Mesendoderm (in vitro differentiated cells): ENCODE measurements at regions not wholly inside any gene's neighbourhood (a gene's known extent, or its start where the extent isn't known, plus 50 kb on each side); places are given as distances from the start of the nearest gene placed in this dataset.

Experiments
- DNase-seq: peaks from one replicate; pipeline ENCODE4 v3.0.0; 2013
- H2AK5ac ChIP-seq: 2 replicates; pipeline ENCODE4 v1.6.1; 2013; ENCODE audit warnings: low read length, inconsistent platforms
- H2BK120ac ChIP-seq: 2 replicates; pipeline ENCODE4 v1.6.1; 2013; ENCODE audit warnings: low read depth, mild to moderate bottlenecking, low read length, moderate library complexity, mixed read lengths
- H2BK15ac ChIP-seq: replicated peaks from 2 replicates; pipeline ENCODE4 v1.6.1; 2013; ENCODE audit warnings: low read depth, mild to moderate bottlenecking, moderate library complexity
- H2BK5ac ChIP-seq: 2 replicates; pipeline ENCODE4 v1.6.1; 2013; ENCODE audit warnings: low read length, inconsistent platforms
- H3K18ac ChIP-seq: 2 replicates; pipeline ENCODE4 v1.6.1; 2013; ENCODE audit warnings: mild to moderate bottlenecking, low read length, mixed read lengths
- H3K23ac ChIP-seq: one replicate; pipeline ENCODE4 v1.6.1; 2013; ENCODE audit warnings: low read length
- H3K27ac ChIP-seq: 2 replicates; pipeline ENCODE4 v1.5.1; 2013; ENCODE audit warnings: low read depth, mild to moderate bottlenecking, inconsistent platforms, low read length, moderate library complexity
- H3K27me3 ChIP-seq: 2 replicates; pipeline ENCODE4 v1.6.1; 2013; ENCODE audit warnings: low read length, control low read depth, mild to moderate bottlenecking, inconsistent platforms; ENCODE audit not compliant: insufficient read depth, poor library complexity
- H3K36me3 ChIP-seq: 2 replicates; pipeline ENCODE4 v1.6.1; 2013; ENCODE audit warnings: low read length, inconsistent platforms; ENCODE audit not compliant: control insufficient read depth, insufficient read depth
- H3K4ac ChIP-seq: one replicate; pipeline ENCODE4 v1.6.1; 2013; ENCODE audit warnings: low read depth, mild to moderate bottlenecking, low read length, moderate library complexity
- H3K4me1 ChIP-seq: 2 replicates; pipeline ENCODE4 v1.6.1; 2013; ENCODE audit warnings: low read depth, low read length, inconsistent platforms; ENCODE audit not compliant: control insufficient read depth
- H3K4me2 ChIP-seq: 2 replicates; pipeline ENCODE4 v1.6.1; 2013; ENCODE audit warnings: low read length
- H3K4me3 ChIP-seq: 2 replicates; pipeline ENCODE4 v1.5.1; 2013; ENCODE audit warnings: mild to moderate bottlenecking, low read length
- H3K56ac ChIP-seq: one replicate; pipeline ENCODE4 v1.6.1; 2013; ENCODE audit warnings: low read length
- H3K79me1 ChIP-seq: 2 replicates; pipeline ENCODE4 v1.6.1; 2013; ENCODE audit warnings: low read length, inconsistent platforms
- H3K79me2 ChIP-seq: 2 replicates; pipeline ENCODE4 v1.6.1; 2013; ENCODE audit warnings: mild to moderate bottlenecking, low read length; ENCODE audit not compliant: control insufficient read depth, insufficient read depth
- H3K9ac ChIP-seq: 2 replicates; pipeline ENCODE4 v1.6.1; 2013; ENCODE audit warnings: low read length, inconsistent platforms
- H4K5ac ChIP-seq: one replicate; pipeline ENCODE4 v1.6.1; 2013; ENCODE audit warnings: low read length
- H4K8ac ChIP-seq: one replicate; pipeline ENCODE4 v1.6.1; 2013; ENCODE audit warnings: low read depth, mild to moderate bottlenecking, control low read depth, low read length, moderate library complexity
- WGBS: extraction: QIAGEN DNeasy Blood & Tissue Kit; methylation state at CpG from one replicate; pipeline ENCODE4 v1.1.7; 2013; ENCODE audit warnings: low lambda C conversion rate, missing lambda C conversion rate; ENCODE audit not compliant: insufficient coverage; ENCODE audit errors: extremely low coverage; 5-methylcytosine and 5-hydroxymethylcytosine counted together

- no peak overlapping the region for H3K27ac ChIP-seq
- peaks cover 8% of the 10 kb centered on the region for H3K4me1 ChIP-seq
- no peak overlapping the region for H3K18ac ChIP-seq
- DNase-seq = no peak
- no peak overlapping the region for H2AK5ac ChIP-seq
- H3K27me3 ChIP-seq = no peaks in the 10 kb centered on the region
- H2BK120ac ChIP-seq = no peak overlapping the region
- H4K8ac ChIP-seq = no peak overlapping the region
- no peak overlapping the region for H2BK5ac ChIP-seq
- WGBS = no CpG with 5 or more reads among the region's 2 CpGs
- no peak overlapping the region for H3K4me3 ChIP-seq
- no peaks in the 10 kb centered on the region for H3K36me3 ChIP-seq
- no peak overlapping the region for H3K9ac ChIP-seq
- no peak overlapping the region for H3K4me2 ChIP-seq
- no peak overlapping the region for H3K56ac ChIP-seq
- no peak overlapping the region for H4K5ac ChIP-seq
- H3K4ac ChIP-seq = no peak overlapping the region
- H3K79me1 ChIP-seq = no peaks in the 10 kb centered on the region
- no peak overlapping the region for H2BK15ac ChIP-seq
- H3K79me2 ChIP-seq = no peaks in the 10 kb centered on the region
- H3K23ac ChIP-seq = no peak overlapping the region
Observed at GRCh38 chr3:66812136-66812535, 186.0 kb upstream of the KBTBD8 start.

GRCh38 chr3:66812741-66813140 is 185.4 kb upstream of the KBTBD8 start:
- Histone ChIP-seq H3K4me1 (peaks cover 11% of the 10 kb centered on the region), H3K4me3 (no peak overlapping the region), H3K56ac (no peak overlapping the region), H3K27me3 (no peaks in the 10 kb centered on the region), H3K79me2 (no peaks in the 10 kb centered on the region), H3K27ac (no peak overlapping the region), H3K23ac (no peak overlapping the region), H3K9ac (no peak overlapping the region), H2AK5ac (no peak overlapping the region), H2BK120ac (no peak overlapping the region), H3K4me2 (no peak overlapping the region), H3K36me3 (no peaks in the 10 kb centered on the region), H3K18ac (no peak overlapping the region), H3K79me1 (no peaks in the 10 kb centered on the region), H4K8ac (no peak overlapping the region), H2BK5ac (no peak overlapping the region), H2BK15ac (no peak overlapping the region), H4K5ac (no peak overlapping the region), H3K4ac (no peak overlapping the region)
- WGBS = no CpG with 5 or more reads among the region's 1 CpG
- no peak for DNase-seq

DNA sequence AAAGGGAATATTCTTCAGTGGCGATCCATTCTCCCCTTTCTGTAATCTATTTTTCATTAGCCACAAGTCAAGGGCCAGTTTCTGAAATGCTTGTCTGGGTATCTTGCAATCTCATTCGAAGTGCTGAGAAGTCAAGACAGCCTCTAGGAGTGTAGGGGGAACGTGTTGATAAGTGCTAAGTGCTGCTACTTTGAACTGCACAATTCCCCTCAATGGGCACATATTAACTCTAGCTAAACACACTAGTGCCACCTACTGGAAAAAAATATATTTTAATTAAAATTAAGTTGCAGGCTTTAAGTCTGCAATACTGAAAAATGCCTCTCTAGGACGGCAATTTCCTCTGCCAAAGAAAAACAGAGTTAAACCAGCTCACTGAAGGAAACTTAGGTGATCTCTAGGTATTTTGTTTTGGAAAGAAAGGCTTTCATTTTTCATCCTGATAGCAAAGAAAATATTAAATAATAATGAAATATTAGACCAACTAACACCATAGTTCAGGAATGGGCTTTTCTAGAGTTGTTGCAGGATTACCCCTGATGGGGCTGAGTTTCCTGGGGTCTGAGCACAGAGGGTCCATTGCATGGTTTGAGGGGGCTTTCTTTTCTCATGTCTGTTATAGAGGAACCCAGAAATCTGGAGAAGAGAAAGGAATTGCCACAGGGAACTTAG is 181.9 kb upstream of the KBTBD8 start:
- Histone ChIP-seq H3K9ac (no peak overlapping the region), H2BK5ac (no peak overlapping the region), H3K79me1 (no peaks in the 10 kb centered on the region), H3K4me2 (no peak overlapping the region), H2BK15ac (no peak overlapping the region), H3K56ac (no peak overlapping the region), H4K8ac (no peak overlapping the region), H2BK120ac (no peak overlapping the region), H4K5ac (no peak overlapping the region), H3K18ac (peak overlapping the region; percentile 68), H3K23ac (no peak overlapping the region), H3K4me3 (no peak overlapping the region), H3K36me3 (no peaks in the 10 kb centered on the region), H3K79me2 (no peaks in the 10 kb centered on the region), H3K27ac (no peak overlapping the region), H2AK5ac (no peak overlapping the region), H3K27me3 (no peaks in the 10 kb centered on the region), H3K4me1 (peaks cover 17% of the 10 kb centered on the region), H3K4ac (peak overlapping the region; percentile 55)
- DNase-seq = peak; percentile 88
- WGBS = no CpG with 5 or more reads among the region's 4 CpGs

- Histone ChIP-seq H2BK5ac (peak overlapping the region; percentile 86), H3K27ac (peak overlapping the region; percentile 91), H3K4me2 (no peak overlapping the region), H3K79me2 (no peaks in the 10 kb centered on the region), H3K4me3 (no peak overlapping the region), H3K79me1 (no peaks in the 10 kb centered on the region), H4K8ac (no peak overlapping the region), H3K4ac (no peak overlapping the region), H2AK5ac (no peak overlapping the region), H2BK120ac (no peak overlapping the region), H3K27me3 (no peaks in the 10 kb centered on the region), H2BK15ac (no peak overlapping the region), H3K9ac (peak overlapping the region; percentile 28), H4K5ac (no peak overlapping the region), H3K36me3 (no peaks in the 10 kb centered on the region), H3K4me1 (peaks cover 17% of the 10 kb centered on the region), H3K23ac (no peak overlapping the region), H3K18ac (peak overlapping the region; percentile 6), H3K56ac (peak overlapping the region; percentile 66)
- peak; percentile 90 for DNase-seq
- WGBS = no CpG with 5 or more reads among the region's 10 CpGs
Observed at GRCh38 chr3:66817951-66818557, 180.1 kb upstream of the KBTBD8 start.

DNA sequence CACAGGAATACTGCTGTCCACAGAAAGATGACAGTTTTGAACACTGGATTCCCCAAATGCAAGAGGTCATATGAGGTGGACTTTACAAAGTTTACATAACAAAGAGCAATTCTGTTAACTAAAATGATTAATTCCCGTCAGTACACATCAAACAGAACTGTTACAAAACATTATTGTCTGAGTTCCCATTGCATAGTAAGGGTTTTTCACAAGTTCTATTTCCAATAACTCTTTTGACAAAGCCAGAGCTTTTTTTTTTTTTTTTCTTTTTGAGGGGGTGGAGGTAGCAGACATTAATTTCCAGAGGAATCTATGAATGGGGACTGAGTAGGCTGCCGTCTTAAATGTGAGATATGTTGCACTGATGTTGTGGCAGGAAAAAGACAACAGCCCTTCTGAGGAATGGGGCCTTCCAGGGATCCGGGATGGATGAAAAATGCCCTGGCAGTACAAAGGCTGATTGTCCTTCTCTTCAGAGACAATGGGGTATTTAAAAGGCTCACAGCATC is 178.1 kb upstream of the KBTBD8 start:
- H2BK15ac ChIP-seq = no peak overlapping the region
- no peak overlapping the region for H3K4me3 ChIP-seq
- no peak for DNase-seq
- no CpG with 5 or more reads among the region's 3 CpGs for WGBS
- no peak overlapping the region for H3K9ac ChIP-seq
- no peaks in the 10 kb centered on the region for H3K36me3 ChIP-seq
- H2BK5ac ChIP-seq = peak overlapping the region; percentile 66
- H4K8ac ChIP-seq = no peak overlapping the region
- H3K27ac ChIP-seq = no peak overlapping the region
- peak overlapping the region; percentile 73 for H2BK120ac ChIP-seq
- H3K4me2 ChIP-seq = no peak overlapping the region
- H3K56ac ChIP-seq = peak overlapping the region; percentile 59
- no peak overlapping the region for H2AK5ac ChIP-seq
- H3K4me1 ChIP-seq = peaks cover 12% of the 10 kb centered on the region
- H3K79me1 ChIP-seq = no peaks in the 10 kb centered on the region
- no peak overlapping the region for H3K23ac ChIP-seq
- peak overlapping the region; percentile 36 for H3K4ac ChIP-seq
- H3K79me2 ChIP-seq = no peaks in the 10 kb centered on the region
- H4K5ac ChIP-seq = no peak overlapping the region
- H3K27me3 ChIP-seq = no peaks in the 10 kb centered on the region
- H3K18ac ChIP-seq = no peak overlapping the region
